A549 (cell line): ENCODE measurements at regions not wholly inside any gene's neighbourhood (a gene's known extent, or its start where the extent isn't known, plus 50 kb on each side); places are given as distances from the start of the nearest gene placed in this dataset.

Source experiments
- BHLHE40 ChIP-seq: IDR thresholded peaks from 2 replicates; pipeline ENCODE4 v1.6.1; 2012; ENCODE audit warnings: low read depth, low read length, inconsistent platforms
- EHF ChIP-seq: fragments of 250-450 bp; sonication (Bioruptor Pico); IDR thresholded peaks from 2 replicates; pipeline ENCODE4 v1.5.0; 2020; ENCODE audit warnings: mild to moderate bottlenecking
- EP300 ChIP-seq, 2 experiments: fragments of >200 bp; sonication (Bioruptor Twin); formaldehyde crosslinking; IDR thresholded peaks; 2 replicates in 1 of 2; 3 replicates in 1 of 2; pipeline ENCODE4 v1.6.1; 2016 to 2017
- JUN ChIP-seq, 2 experiments: fragments of >200 bp; sonication (Bioruptor Twin); formaldehyde crosslinking; IDR thresholded peaks; 2 replicates in 1 of 2; 3 replicates in 1 of 2; pipeline ENCODE4 v1.6.1; 2016 to 2017
- NPAS2 ChIP-seq: fragments of 250-450 bp; sonication (Bioruptor Pico); IDR thresholded peaks from 2 replicates; pipeline ENCODE4 v1.8.0; 2022; ENCODE audit warnings: mild to moderate bottlenecking, moderate library complexity, borderline replicate concordance
- PHF8 ChIP-seq: fragments of 200-600 bp; sonication (generic); IDR thresholded peaks from 2 replicates; pipeline ENCODE4 v1.6.1; 2016; ENCODE audit warnings: low read depth, mild to moderate bottlenecking, antibody characterized with exemption, moderate library complexity, borderline replicate concordance
- POLR2A ChIP-seq: IDR thresholded peaks from 2 replicates; pipeline ENCODE4 v1.6.1; 2012; ENCODE audit warnings: mild to moderate bottlenecking, low read length
- TP53 ChIP-seq: fragments of 250-450 bp; sonication (Bioruptor Pico); IDR thresholded peaks from 2 replicates; pipeline ENCODE4 v1.5.0; 2021; ENCODE audit warnings: mild to moderate bottlenecking, moderate library complexity
- ZFP36 ChIP-seq: fragments of 450-650 bp; IDR thresholded peaks from 2 replicates; pipeline ENCODE4 v1.6.1; 2014; ENCODE audit warnings: borderline replicate concordance; ENCODE audit not compliant: partially characterized antibody
- TF ChIP-seq, protein P1 (sequence below): fragments of >200 bp; sonication (Bioruptor Twin); formaldehyde crosslinking; IDR thresholded peaks from 3 replicates; pipeline ENCODE4 v1.5.1; 2016

DNA sequence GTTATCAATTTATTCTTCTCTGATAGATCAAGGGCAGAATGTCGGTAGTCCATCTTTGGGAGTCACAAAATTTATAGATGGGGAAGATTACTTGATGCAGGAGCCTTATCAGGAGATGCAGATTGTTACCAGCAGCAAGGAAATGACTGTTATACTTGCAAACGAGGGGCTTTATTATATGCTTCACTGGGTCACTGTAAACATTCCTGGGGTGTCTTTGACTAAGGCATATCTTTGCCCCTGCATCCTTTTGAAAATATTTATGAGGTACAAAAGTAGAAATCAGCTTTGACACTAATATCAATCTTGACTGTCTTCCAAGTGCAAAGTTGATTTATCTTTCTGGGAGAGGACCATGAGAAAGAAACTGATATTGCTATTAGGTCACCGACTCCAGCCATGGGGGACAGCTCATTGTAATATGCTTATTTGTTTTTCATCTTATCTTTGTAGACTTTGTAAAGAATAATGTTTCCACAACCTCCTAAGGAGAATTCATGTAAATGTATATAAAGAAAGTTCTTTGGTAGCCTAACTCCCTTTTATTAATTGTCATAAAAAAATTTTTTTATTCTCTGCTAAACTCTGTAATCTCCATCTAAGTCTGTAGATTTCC is 177.3 kb upstream of the EMCN start:
- TF ChIP-seq, protein P1, sequence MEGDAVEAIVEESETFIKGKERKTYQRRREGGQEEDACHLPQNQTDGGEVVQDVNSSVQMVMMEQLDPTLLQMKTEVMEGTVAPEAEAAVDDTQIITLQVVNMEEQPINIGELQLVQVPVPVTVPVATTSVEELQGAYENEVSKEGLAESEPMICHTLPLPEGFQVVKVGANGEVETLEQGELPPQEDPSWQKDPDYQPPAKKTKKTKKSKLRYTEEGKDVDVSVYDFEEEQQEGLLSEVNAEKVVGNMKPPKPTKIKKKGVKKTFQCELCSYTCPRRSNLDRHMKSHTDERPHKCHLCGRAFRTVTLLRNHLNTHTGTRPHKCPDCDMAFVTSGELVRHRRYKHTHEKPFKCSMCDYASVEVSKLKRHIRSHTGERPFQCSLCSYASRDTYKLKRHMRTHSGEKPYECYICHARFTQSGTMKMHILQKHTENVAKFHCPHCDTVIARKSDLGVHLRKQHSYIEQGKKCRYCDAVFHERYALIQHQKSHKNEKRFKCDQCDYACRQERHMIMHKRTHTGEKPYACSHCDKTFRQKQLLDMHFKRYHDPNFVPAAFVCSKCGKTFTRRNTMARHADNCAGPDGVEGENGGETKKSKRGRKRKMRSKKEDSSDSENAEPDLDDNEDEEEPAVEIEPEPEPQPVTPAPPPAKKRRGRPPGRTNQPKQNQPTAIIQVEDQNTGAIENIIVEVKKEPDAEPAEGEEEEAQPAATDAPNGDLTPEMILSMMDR, result no peak
- TF ChIP-seq ZFP36 (no peak), NPAS2 (CRISPR knock-in tag) (no peak), EHF (no peak), POLR2A (no peak), EP300 (IDR thresholded peaks at IDR 0.05) (no peak), TP53 (no peak), JUN (IDR thresholded peaks at IDR 0.05) (no peak), PHF8 (no peak), BHLHE40 (no peak)
